CD14-positive monocyte (primary cell): ENCODE measurements at regions not wholly inside any gene's neighbourhood (a gene's known extent, or its start where the extent isn't known, plus 50 kb on each side); places are given as distances from the start of the nearest gene placed in this dataset.

Source experiments
- DNase-seq, 3 donors: peaks; one replicate each; pipeline ENCODE4 v3.0.0-alpha.2; 2011 to 2022
- H2AFZ ChIP-seq: 2 replicates; pipeline ENCODE4 v1.6.0; 2012; ENCODE audit warnings: mild to moderate bottlenecking, low read depth, low read length, inconsistent platforms; ENCODE audit not compliant: insufficient read depth, poor library complexity, severe bottlenecking
- H3K27ac ChIP-seq, 2 donors: 1 replicate in 1 of 2; 2 replicates in 1 of 2; pipeline ENCODE4 v1.5.1; 2012 to 2013; ENCODE audit warnings: low read length in 2 of 2, control low read depth in 1 of 2, inconsistent platforms in 1 of 2, low read depth in 1 of 2, mild to moderate bottlenecking in 1 of 2
- H3K27me3 ChIP-seq, 2 donors: one replicate each; pipeline versions ENCODE4 v1.6.0 to v1.6.1; 2011 to 2013; ENCODE audit warnings: low read length in 2 of 2; ENCODE audit not compliant: control insufficient read depth in 2 of 2, insufficient read depth in 2 of 2
- H3K36me3 ChIP-seq, 2 donors: replicated peaks in 1 of 2; 1 replicate in 1 of 2; 2 replicates in 1 of 2; pipeline versions ENCODE4 v1.5.1 to v1.6.1; 2012 to 2013; ENCODE audit warnings: low read length in 2 of 2, control low read depth in 1 of 2, inconsistent platforms in 1 of 2, mild to moderate bottlenecking in 1 of 2; ENCODE audit not compliant: insufficient read depth in 2 of 2, control insufficient read depth in 1 of 2
- H3K4me1 ChIP-seq, 2 donors: 1 replicate in 1 of 2; 2 replicates in 1 of 2; pipeline versions ENCODE4 v1.5.1 to v1.6.1; 2012 to 2013; ENCODE audit warnings: low read length in 2 of 2, control low read depth in 1 of 2, inconsistent platforms in 1 of 2, mild to moderate bottlenecking in 1 of 2, moderate library complexity in 1 of 2; ENCODE audit not compliant: insufficient read depth in 2 of 2, control insufficient read depth in 1 of 2
- H3K4me2 ChIP-seq: replicated peaks from 2 replicates; pipeline ENCODE3; 2012; ENCODE audit warnings: low read length, moderate library complexity, mild to moderate bottlenecking; ENCODE audit not compliant: poor library complexity, severe bottlenecking; ENCODE audit errors: extremely low read depth
- H3K4me3 ChIP-seq, 3 experiments: fragments of 200-600 bp in 1 of 3; sonication (generic) in 1 of 3; replicated peaks in 1 of 3; 1 replicate in 2 of 3; 2 replicates in 1 of 3; pipeline ENCODE4 v1.5.1; 2011 to 2013; ENCODE audit warnings: low read length in 3 of 3, mild to moderate bottlenecking in 3 of 3, control low read depth in 2 of 3, low read depth in 2 of 3, inconsistent platforms in 1 of 3, moderate library complexity in 1 of 3
- H3K79me2 ChIP-seq: 2 replicates; pipeline ENCODE4 v1.6.0; 2012; ENCODE audit warnings: mild to moderate bottlenecking, control low read depth, inconsistent platforms, low read length, moderate library complexity; ENCODE audit not compliant: insufficient read depth
- H3K9ac ChIP-seq: 2 replicates; pipeline ENCODE4 v1.6.0; 2017; ENCODE audit warnings: low read length, mild to moderate bottlenecking; ENCODE audit not compliant: insufficient read depth, poor library complexity, severe bottlenecking
- H3K9me3 ChIP-seq, 2 donors: replicated peaks in 1 of 2; 1 replicate in 1 of 2; 2 replicates in 1 of 2; pipeline versions ENCODE4 v1.5.1 to v1.6.1; 2012 to 2013; ENCODE audit warnings: low read length in 2 of 2, control low read depth in 1 of 2; ENCODE audit not compliant: control insufficient read depth in 1 of 2, insufficient read depth in 1 of 2
- H4K20me1 ChIP-seq: 2 replicates; pipeline ENCODE4 v1.6.0; 2012; ENCODE audit warnings: mild to moderate bottlenecking, low read length, control low read depth, moderate library complexity; ENCODE audit not compliant: insufficient read depth
- H3K27ac Mint-ChIP-seq, 7 donors: one replicate each; pipeline ENCODE4 v1.8.0; 2020; ENCODE audit warnings: mild to moderate bottlenecking in 7 of 7, mixed read lengths in 7 of 7, moderate library complexity in 6 of 7, inconsistent platforms in 2 of 7
- H3K27me3 Mint-ChIP-seq, 3 donors: one replicate each; pipeline ENCODE4 v1.8.0; 2021 to 2022; ENCODE audit warnings: low read depth in 3 of 3, mild to moderate bottlenecking in 3 of 3, mixed read lengths in 3 of 3, moderate library complexity in 3 of 3, inconsistent platforms in 1 of 3
- H3K36me3 Mint-ChIP-seq, 2 donors: one replicate each; pipeline ENCODE4 v1.8.0; 2020; ENCODE audit warnings: mixed read lengths in 2 of 2, inconsistent platforms in 1 of 2, mild to moderate bottlenecking in 1 of 2
- H3K4me1 Mint-ChIP-seq: one replicate; pipeline ENCODE4 v1.8.0; 2020; ENCODE audit warnings: mild to moderate bottlenecking, mixed read lengths
- H3K4me3 Mint-ChIP-seq, 2 donors: one replicate each; pipeline ENCODE4 v1.8.0; 2020; ENCODE audit warnings: mild to moderate bottlenecking in 2 of 2, mixed read lengths in 2 of 2, moderate library complexity in 1 of 2
- H3K9me3 Mint-ChIP-seq, 7 donors: one replicate each; pipeline ENCODE4 v1.8.0; 2020 to 2022; ENCODE audit warnings: mixed read lengths in 7 of 7, mild to moderate bottlenecking in 6 of 7, moderate library complexity in 6 of 7, inconsistent platforms in 2 of 7
- WGBS: methylation state at CpG from one replicate; pipeline ENCODE4 v1.1.5; 2013; ENCODE audit warnings: missing lambda C conversion rate; ENCODE audit not compliant: insufficient coverage; 5-methylcytosine and 5-hydroxymethylcytosine counted together
- intact Hi-C, 2 donors: fragments of 100-400 bp; cut with micrococcal nuclease; formaldehyde crosslinking; loops; one replicate each; pipeline versions ENCODE4 v1.15.0 to v1.15.1; 2023
- TF ChIP-seq, protein P1 (sequence below): fragments of 200-600 bp; IDR thresholded peaks from one replicate; pipeline ENCODE4 v1.8.0; 2022; ENCODE audit warnings: antibody characterized with exemption, mild to moderate bottlenecking

DNA sequence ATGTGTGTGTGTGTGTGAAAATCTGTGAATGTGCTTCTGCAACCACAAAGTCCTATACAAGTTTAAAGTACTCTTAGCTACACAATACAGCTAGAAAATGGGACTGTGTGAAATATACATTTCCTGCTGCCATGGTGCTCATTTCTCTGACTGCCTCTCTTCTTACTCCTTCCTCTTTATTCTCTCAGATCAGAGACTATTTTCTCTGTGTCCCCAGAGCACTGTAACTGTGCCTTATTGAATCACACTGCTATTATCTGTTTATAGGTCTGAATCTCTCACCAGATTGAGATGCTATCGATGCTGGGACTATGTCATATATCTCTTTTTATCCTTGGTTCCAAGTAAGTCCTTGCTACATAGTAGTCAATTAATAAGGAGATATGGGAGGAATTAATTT, 217.9 kb upstream of the SLCO3A1 start:
- WGBS, result no CpG with 5 or more reads among the region's 1 CpG
- H3K4me3 Mint-ChIP-seq, result no peak overlapping the region
- H3K4me2 ChIP-seq, result no peak overlapping the region
- intact Hi-C loops, result no loop called here
- H3K9me3 Mint-ChIP-seq, result peaks cover 0 to 8% (median under 1%) of the 10 kb centered on the region in 7 donors
- H3K9me3 ChIP-seq, result no peaks in the 10 kb centered on the region
- H3K27me3 ChIP-seq, result no peaks in the 10 kb centered on the region
- no peaks in the 10 kb centered on the region for H4K20me1 ChIP-seq
- no peaks in the 10 kb centered on the region for H3K4me1 ChIP-seq
- TF ChIP-seq, protein P1, sequence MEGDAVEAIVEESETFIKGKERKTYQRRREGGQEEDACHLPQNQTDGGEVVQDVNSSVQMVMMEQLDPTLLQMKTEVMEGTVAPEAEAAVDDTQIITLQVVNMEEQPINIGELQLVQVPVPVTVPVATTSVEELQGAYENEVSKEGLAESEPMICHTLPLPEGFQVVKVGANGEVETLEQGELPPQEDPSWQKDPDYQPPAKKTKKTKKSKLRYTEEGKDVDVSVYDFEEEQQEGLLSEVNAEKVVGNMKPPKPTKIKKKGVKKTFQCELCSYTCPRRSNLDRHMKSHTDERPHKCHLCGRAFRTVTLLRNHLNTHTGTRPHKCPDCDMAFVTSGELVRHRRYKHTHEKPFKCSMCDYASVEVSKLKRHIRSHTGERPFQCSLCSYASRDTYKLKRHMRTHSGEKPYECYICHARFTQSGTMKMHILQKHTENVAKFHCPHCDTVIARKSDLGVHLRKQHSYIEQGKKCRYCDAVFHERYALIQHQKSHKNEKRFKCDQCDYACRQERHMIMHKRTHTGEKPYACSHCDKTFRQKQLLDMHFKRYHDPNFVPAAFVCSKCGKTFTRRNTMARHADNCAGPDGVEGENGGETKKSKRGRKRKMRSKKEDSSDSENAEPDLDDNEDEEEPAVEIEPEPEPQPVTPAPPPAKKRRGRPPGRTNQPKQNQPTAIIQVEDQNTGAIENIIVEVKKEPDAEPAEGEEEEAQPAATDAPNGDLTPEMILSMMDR, result no peak
- H3K27ac Mint-ChIP-seq, result no peak overlapping the region
- no peak overlapping the region for H2AFZ ChIP-seq
- peaks cover 1 to 2% (median 2%) of the 10 kb centered on the region in 3 donors for H3K27me3 Mint-ChIP-seq
- no peak overlapping the region for H3K9ac ChIP-seq
- no peaks in the 10 kb centered on the region for H3K36me3 ChIP-seq
- no peaks in the 10 kb centered on the region for H3K4me1 Mint-ChIP-seq
- H3K27ac ChIP-seq, result no peak overlapping the region
- H3K79me2 ChIP-seq, result no peaks in the 10 kb centered on the region
- DNase-seq, result no peak
- no peak overlapping the region for H3K4me3 ChIP-seq
- no peaks in the 10 kb centered on the region for H3K36me3 Mint-ChIP-seq

DNA sequence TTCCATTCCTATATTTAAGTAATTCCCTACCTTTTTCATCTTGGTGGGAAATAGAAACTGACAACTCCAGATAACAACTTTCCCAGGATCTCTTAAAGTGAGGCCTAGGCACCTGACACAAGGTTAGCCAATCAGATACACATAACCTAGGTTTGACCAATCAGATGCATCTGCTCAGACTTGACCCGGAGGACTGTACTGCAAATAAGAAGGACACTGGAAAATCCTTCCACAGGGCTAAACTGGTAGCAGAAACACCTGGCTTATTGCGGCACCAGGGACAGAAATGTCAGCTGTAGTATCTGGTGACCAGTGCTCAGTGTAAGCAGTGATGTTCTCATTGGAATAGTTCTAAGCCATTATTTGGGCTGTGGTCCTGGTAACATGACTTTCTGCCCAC, 204.5 kb upstream of the SLCO3A1 start:
- no peaks in the 10 kb centered on the region for H3K36me3 Mint-ChIP-seq
- H3K4me1 Mint-ChIP-seq, result no peaks in the 10 kb centered on the region
- Histone ChIP-seq H3K4me3 (no peak overlapping the region), H3K4me2 (no peak overlapping the region), H2AFZ (no peak overlapping the region), H4K20me1 (no peaks in the 10 kb centered on the region), H3K36me3 (no peaks in the 10 kb centered on the region), H3K27me3 (no peaks in the 10 kb centered on the region), H3K4me1 (no peaks in the 10 kb centered on the region), H3K9me3 (no peaks in the 10 kb centered on the region), H3K79me2 (no peaks in the 10 kb centered on the region), H3K9ac (no peak overlapping the region), H3K27ac (no peak overlapping the region)
- WGBS, result 100% methylated on average over 1 of the region's 2 CpGs
- H3K27me3 Mint-ChIP-seq, result peaks cover 1 to 7% (median 6%) of the 10 kb centered on the region in 3 donors
- no peak overlapping the region for H3K4me3 Mint-ChIP-seq
- H3K9me3 Mint-ChIP-seq, result peaks cover 0 to 4% (median 0%) of the 10 kb centered on the region in 7 donors
- intact Hi-C loops, result no loop called here
- TF ChIP-seq, protein P1, result no peak
- no peak for DNase-seq
- H3K27ac Mint-ChIP-seq, result no peak overlapping the region
